ENCODE measurements at regions not wholly inside any gene's neighbourhood (a gene's known extent, or its start where the extent isn't known, plus 50 kb on each side); places are given as distances from the start of the nearest gene placed in this dataset.

- TF ChIP-seq POLR2A (IDR thresholded peaks at IDR 0.05; ENCODE audit: low read depth, low read length): no peak
- TF ChIP-seq CEBPB (IDR thresholded peaks at IDR 0.05; ENCODE audit: low read depth, low read length): no peak
- TF ChIP-seq CTCF (conservative IDR thresholded peaks at IDR 0.05; ENCODE audit: low read depth, low read length): no peak
- TF ChIP-seq NFE2L2 (IDR thresholded peaks at IDR 0.05; ENCODE audit: low read depth, low read length): no peak
- no peak for TF ChIP-seq MXI1 (IDR thresholded peaks at IDR 0.05; ENCODE audit: borderline replicate concordance, low read depth, low read length)
- TF ChIP-seq RFX5 (IDR thresholded peaks at IDR 0.05; ENCODE audit: low read depth, low read length): no peak
- no peak for TF ChIP-seq MAFK (IDR thresholded peaks at IDR 0.05; ENCODE audit: low read depth, low read length)
- no peak for TF ChIP-seq SMC3 (IDR thresholded peaks at IDR 0.05; ENCODE audit: low read depth, low read length)
- no peak for TF ChIP-seq CHD1 (IDR thresholded peaks at IDR 0.05; ENCODE audit: low read depth, low read length)
- no peak for TF ChIP-seq RAD21 (IDR thresholded peaks at IDR 0.05; ENCODE audit: low read length)
- no peak for TF ChIP-seq BHLHE40 (IDR thresholded peaks at IDR 0.05; ENCODE audit: low read depth, low read length)
- no peak for TF ChIP-seq FOS (IDR thresholded peaks at IDR 0.05; ENCODE audit: low read depth, low read length)
- no peak for TF ChIP-seq RCOR1 (IDR thresholded peaks at IDR 0.05; ENCODE audit: insufficient replicate concordance, low read length)
- no peak for TF ChIP-seq MAZ (IDR thresholded peaks at IDR 0.05; ENCODE audit: borderline replicate concordance, low read depth, low read length)
Observed at GRCh38 chr15:93882779-93883178, 348.6 kb upstream of the MCTP2 start.
